Gastrocnemius medialis (tissue), 4 donors: ENCODE measurements at regions not wholly inside any gene's neighbourhood (a gene's known extent, or its start where the extent isn't known, plus 50 kb on each side); places are given as distances from the start of the nearest gene placed in this dataset.
"Not testable (repeated sequence)": the region's sequence is repeated elsewhere in the genome, so short reads cannot be mapped to it uniquely, and the experiment has no call there.

Experiments
- ATAC-seq, 2 donors: fragments of 150-250 bp; one replicate each; pipeline ENCODE4 v1.9.1; 2016
- DNase-seq, 2 donors: peaks; one replicate each; pipeline ENCODE4 v3.0.0-alpha.2; 2019
- H3K27ac ChIP-seq, 4 donors: fragments of 200-600 bp; sonication (generic); 1 replicate in 1 of 4; 2 replicates in 3 of 4; pipeline ENCODE4 v1.5.1; 2016 to 2018; ENCODE audit warnings: mild to moderate bottlenecking in 2 of 4, moderate library complexity in 1 of 4
- H3K27me3 ChIP-seq, 3 donors: fragments of 200-600 bp; sonication (generic) in 2 of 3; 1 replicate in 1 of 3; 2 replicates in 2 of 3; pipeline versions ENCODE4 v1.5.1 to v1.6.0; 2016 to 2019; ENCODE audit warnings: mild to moderate bottlenecking in 1 of 3, moderate library complexity in 1 of 3
- H3K36me3 ChIP-seq, 2 donors: fragments of 200-600 bp; sonication (generic) in 1 of 2; one replicate each; pipeline ENCODE4 v1.5.1; 2017 to 2018
- H3K4me1 ChIP-seq, 2 donors: fragments of 200-600 bp; sonication (generic) in 1 of 2; one replicate each; pipeline ENCODE4 v1.5.1; 2016 to 2017; ENCODE audit warnings: mild to moderate bottlenecking in 2 of 2
- H3K4me3 ChIP-seq, 4 donors: fragments of 200-600 bp; sonication (generic) in 3 of 4; 1 replicate in 1 of 4; 2 replicates in 3 of 4; pipeline ENCODE4 v1.5.1; 2016 to 2019; ENCODE audit warnings: mild to moderate bottlenecking in 2 of 4
- H3K9me3 ChIP-seq, 3 donors: fragments of 200-600 bp; sonication (generic) in 2 of 3; 1 replicate in 1 of 3; 2 replicates in 2 of 3; pipeline ENCODE4 v1.5.1; 2016 to 2019
- CTCF ChIP-seq, 5 experiments: fragments of 450-650 bp in 3 of 5; fragments of 200-600 bp in 2 of 5; sonication (generic) in 2 of 5; IDR thresholded peaks in 4 of 5; conservative IDR thresholded peaks in 1 of 5; 1 replicate in 4 of 5; 2 replicates in 1 of 5; pipeline ENCODE4 v1.5.1; 2016 to 2019; ENCODE audit warnings: antibody characterized with exemption in 5 of 5, mild to moderate bottlenecking in 3 of 5, moderate library complexity in 3 of 5
- POLR2A ChIP-seq, 2 donors: fragments of 450-650 bp; IDR thresholded peaks; one replicate each; pipeline ENCODE4 v1.6.1; 2017; ENCODE audit warnings: antibody characterized with exemption in 2 of 2, mild to moderate bottlenecking in 2 of 2, moderate library complexity in 2 of 2
- in situ Hi-C, 4 donors: fragments of 200-750 bp; cut with MboI; loops; one replicate each; pipeline versions ENCODE4 v1.15.0 to v1.8.0; 2017; ENCODE audit warnings: low sequenced_read_pairs in 4 of 4
- intact Hi-C: fragments of 100-400 bp; cut with DNase I; formaldehyde crosslinking; loops from one replicate; pipeline ENCODE4 v1.15.1; 2023; ENCODE audit warnings: low total_unique reads

- Histone ChIP-seq H3K27me3 (no peaks in the 10 kb centered on the region), H3K4me1 (no peaks in the 10 kb centered on the region), H3K9me3 (no peaks in the 10 kb centered on the region), H3K36me3 (no peaks in the 10 kb centered on the region), H3K27ac (no peak overlapping the region), H3K4me3 (no peak overlapping the region)
- no peak for DNase-seq
- in situ Hi-C loops (no loop called here), intact Hi-C loops (no loop called here)
- ATAC-seq = no peak
- TF ChIP-seq POLR2A (IDR thresholded peaks at IDR 0.05) (no peak), CTCF (IDR thresholded peaks at IDR 0.05 in 4 of 5, conservative IDR thresholded peaks at IDR 0.05 in 1 of 5) (no peak)
Observed at GRCh38 chr13:79187917-79188690, 218.0 kb downstream of the RBM26 start.

- Histone ChIP-seq H3K4me1 (no peaks in the 10 kb centered on the region), H3K36me3 (no peaks in the 10 kb centered on the region), H3K27ac (no peak overlapping the region), H3K27me3 (no peaks in the 10 kb centered on the region), H3K9me3 (no peaks in the 10 kb centered on the region), H3K4me3 (no peak overlapping the region)
- TF ChIP-seq CTCF (IDR thresholded peaks at IDR 0.05 in 4 of 5, conservative IDR thresholded peaks at IDR 0.05 in 1 of 5) (no peak), POLR2A (IDR thresholded peaks at IDR 0.05) (no peak)
- intact Hi-C loops (no loop called here), in situ Hi-C loops (no loop called here)
- DNase-seq (no peak), ATAC-seq (no peak)
Observed at GRCh38 chr13:79185580-79185979, 220.5 kb downstream of the RBM26 start.

GRCh38 chr13:79183231-79183630 is 222.8 kb downstream of the RBM26 start:
- no peak for TF ChIP-seq CTCF (IDR thresholded peaks at IDR 0.05 in 4 of 5, conservative IDR thresholded peaks at IDR 0.05 in 1 of 5)
- no peak for TF ChIP-seq POLR2A (IDR thresholded peaks at IDR 0.05)
- Histone ChIP-seq H3K9me3 (no peaks in the 10 kb centered on the region), H3K36me3 (no peaks in the 10 kb centered on the region), H3K27me3 (no peaks in the 10 kb centered on the region), H3K4me3 (no peak overlapping the region), H3K4me1 (no peaks in the 10 kb centered on the region), H3K27ac (no peak overlapping the region)
- no peak for DNase-seq
- ATAC-seq = no peak
- intact Hi-C loops (no loop called here), in situ Hi-C loops (no loop called here)

- H3K27ac ChIP-seq, H3K4me3 ChIP-seq, intact Hi-C loops, H3K9me3 ChIP-seq, H3K4me1 ChIP-seq, H3K36me3 ChIP-seq, in situ Hi-C loops, H3K27me3 ChIP-seq, ATAC-seq, DNase-seq: not testable (repeated sequence)
Observed at GRCh38 chr13:79173691-79174090, 232.4 kb downstream of the RBM26 start.

GRCh38 chr13:79172924-79173323 is 233.1 kb downstream of the RBM26 start:
- DNase-seq, H3K9me3 ChIP-seq, H3K27me3 ChIP-seq, H3K27ac ChIP-seq, H3K36me3 ChIP-seq, H3K4me3 ChIP-seq, H3K4me1 ChIP-seq, ATAC-seq, intact Hi-C loops, in situ Hi-C loops: not testable (repeated sequence)
